Lower leg skin (tissue), 4 donors: ENCODE measurements at regions not wholly inside any gene's neighbourhood (a gene's known extent, or its start where the extent isn't known, plus 50 kb on each side); places are given as distances from the start of the nearest gene placed in this dataset.

Source experiments
- DNase-seq, 2 donors: peaks; one replicate each; pipeline ENCODE4 v3.0.0-alpha.2; 2019; ENCODE audit warnings: low spot score in 2 of 2
- H3K4me3 ChIP-seq: fragments of 200-600 bp; sonication (generic); 2 replicates; pipeline ENCODE4 v1.5.1; 2017; ENCODE audit warnings: mild to moderate bottlenecking, low read depth; ENCODE audit not compliant: poor library complexity, severe bottlenecking
- CTCF ChIP-seq, 3 donors: fragments of 450-650 bp; IDR thresholded peaks; one replicate each; pipeline ENCODE4 v1.5.1; 2016; ENCODE audit warnings: antibody characterized with exemption in 3 of 3, mild to moderate bottlenecking in 3 of 3, moderate library complexity in 2 of 3
- POLR2A ChIP-seq, 2 donors: fragments of 450-650 bp; IDR thresholded peaks; one replicate each; pipeline ENCODE4 v1.6.1; 2016 to 2017; ENCODE audit warnings: antibody characterized with exemption in 2 of 2, mild to moderate bottlenecking in 1 of 2, moderate library complexity in 1 of 2
- WGBS, 2 donors: methylation state at CpG; one replicate each; pipeline ENCODE4 v1.1.5; 2018; 5-methylcytosine and 5-hydroxymethylcytosine counted together
- intact Hi-C: fragments of 100-400 bp; cut with DNase I; formaldehyde crosslinking; loops from one replicate; pipeline ENCODE4 v1.15.0; 2023; ENCODE audit warnings: low total_unique reads

GRCh38 chr10:88216976-88217375, 353.6 kb downstream of the PTEN start:
- no peak overlapping the region for H3K4me3 ChIP-seq
- 93 to 98% methylated on average over 3 of the region's 3 CpGs for WGBS, 2 donors
- intact Hi-C loops = no loop called here
- TF ChIP-seq CTCF (IDR thresholded peaks at IDR 0.05) = no peak
- TF ChIP-seq POLR2A (IDR thresholded peaks at IDR 0.05) = no peak
- no peak for DNase-seq

GRCh38 chr10:88218362-88218761, 354.9 kb downstream of the PTEN start:
- 86 to 92% methylated on average over 3 of the region's 3 CpGs for WGBS, 2 donors
- intact Hi-C loops = no loop called here
- no peak for DNase-seq
- TF ChIP-seq POLR2A (IDR thresholded peaks at IDR 0.05) (no peak), CTCF (IDR thresholded peaks at IDR 0.05) (no peak)
- H3K4me3 ChIP-seq = no peak overlapping the region

GRCh38 chr10:88219753-88220152, 356.3 kb downstream of the PTEN start:
- H3K4me3 ChIP-seq = no peak overlapping the region
- intact Hi-C loops = no loop called here
- no peak for DNase-seq
- no peak for TF ChIP-seq CTCF (IDR thresholded peaks at IDR 0.05)
- 78 to 79% methylated on average over 2 of the region's 2 CpGs for WGBS, 2 donors

- 73 to 76% methylated on average over 6 of the region's 6 CpGs for WGBS, 2 donors
- intact Hi-C loops = no loop called here
- TF ChIP-seq CTCF (IDR thresholded peaks at IDR 0.05) (no peak), POLR2A (IDR thresholded peaks at IDR 0.05) (no peak)
- no peak for DNase-seq
- no peak overlapping the region for H3K4me3 ChIP-seq
These were observed 357.9 kb downstream of the PTEN start for GRCh38 chr10:88221010-88221973.

GRCh38 chr10:88222881-88223280, 359.5 kb downstream of the PTEN start:
- no peak for DNase-seq
- no peak for TF ChIP-seq CTCF (IDR thresholded peaks at IDR 0.05)
- no peak overlapping the region for H3K4me3 ChIP-seq
- intact Hi-C loops = no loop called here
- 50 to 66% methylated on average over 1 of the region's 1 CpG for WGBS, 2 donors
